OCI-LY1 (cell line): ENCODE measurements at regions not wholly inside any gene's neighbourhood (a gene's known extent, or its start where the extent isn't known, plus 50 kb on each side); places are given as distances from the start of the nearest gene placed in this dataset.

Source experiments
- H2AFZ ChIP-seq: fragments of 200-600 bp; sonication (generic), shearing (Covaris generic); 2 replicates; pipeline ENCODE4 v1.6.0; 2014; ENCODE audit warnings: antibody characterized with exemption, mild to moderate bottlenecking, low read length
- H3F3A ChIP-seq: fragments of 200-600 bp; sonication (generic), shearing (Covaris generic); 2 replicates; pipeline ENCODE4 v1.6.0; 2014; ENCODE audit warnings: mild to moderate bottlenecking, antibody characterized with exemption, low read length, moderate library complexity; ENCODE audit not compliant: insufficient read depth
- H3K27ac ChIP-seq: fragments of 200-600 bp; sonication (generic); 2 replicates; pipeline ENCODE4 v1.5.1; 2014; ENCODE audit warnings: low read length, mixed run types, mild to moderate bottlenecking, low read depth; ENCODE audit not compliant: poor library complexity, severe bottlenecking
- H3K27me3 ChIP-seq: fragments of 200-600 bp; sonication (generic); 2 replicates; pipeline ENCODE4 v1.6.0; 2014; ENCODE audit warnings: antibody characterized with exemption, mild to moderate bottlenecking, low read length, moderate library complexity; ENCODE audit not compliant: insufficient read depth
- H3K36me3 ChIP-seq: fragments of 200-600 bp; sonication (generic); 2 replicates; pipeline ENCODE4 v1.6.1; 2014; ENCODE audit warnings: mild to moderate bottlenecking, antibody characterized with exemption, low read length, moderate library complexity, mixed read lengths; ENCODE audit not compliant: insufficient read depth
- H3K4me1 ChIP-seq: fragments of 200-600 bp; sonication (generic); 2 replicates; pipeline ENCODE4 v1.5.1; 2014; ENCODE audit warnings: mild to moderate bottlenecking, low read length, moderate library complexity; ENCODE audit not compliant: insufficient read depth, severe bottlenecking
- H3K4me2 ChIP-seq: fragments of 200-600 bp; sonication (generic), shearing (Covaris generic); 2 replicates; pipeline ENCODE4 v1.6.1; 2014; ENCODE audit warnings: low read length
- H3K4me3 ChIP-seq: fragments of 200-600 bp; sonication (generic); 2 replicates; pipeline ENCODE4 v1.5.1; 2014; ENCODE audit warnings: low read length, low read depth, mild to moderate bottlenecking, mixed read lengths; ENCODE audit not compliant: poor library complexity, severe bottlenecking
- H3K79me2 ChIP-seq: fragments of 200-600 bp; shearing (Covaris generic); 2 replicates; pipeline ENCODE4 v1.6.1; 2016; ENCODE audit warnings: mixed run types, low read length, mixed read lengths; ENCODE audit not compliant: insufficient read depth
- H3K9ac ChIP-seq: fragments of 200-600 bp; sonication (generic), shearing (Covaris generic); 2 replicates; pipeline ENCODE4 v1.6.1; 2014; ENCODE audit warnings: mild to moderate bottlenecking, low read length, mixed read lengths
- H3K9me2 ChIP-seq: fragments of 200-600 bp; sonication (generic), shearing (Covaris generic); 2 replicates; pipeline ENCODE4 v1.6.1; 2014; ENCODE audit warnings: low read depth, mild to moderate bottlenecking, low read length, mixed read lengths
- H3K9me3 ChIP-seq: fragments of 200-600 bp; shearing (Covaris generic); 2 replicates; pipeline ENCODE4 v1.6.1; 2014; ENCODE audit warnings: low read length, mixed read lengths
- H4K20me1 ChIP-seq: fragments of 200-600 bp; sonication (generic), shearing (Covaris generic); 2 replicates; pipeline ENCODE4 v1.6.0; 2016; ENCODE audit warnings: mild to moderate bottlenecking, low read length; ENCODE audit not compliant: insufficient read depth
- CTCF ChIP-seq: fragments of 200-600 bp; sonication (generic), shearing (Covaris generic); IDR thresholded peaks from 2 replicates; pipeline ENCODE4 v1.5.1; 2017; ENCODE audit warnings: mild to moderate bottlenecking, antibody characterized with exemption, low read length, moderate library complexity, mixed read lengths
- EZH2 ChIP-seq: fragments of 200-600 bp; sonication (generic), shearing (Covaris generic); IDR thresholded peaks from 2 replicates; pipeline ENCODE4 v1.8.0; 2017; ENCODE audit warnings: borderline replicate concordance, mixed run types, mild to moderate bottlenecking, antibody characterized with exemption, low read length, moderate library complexity, mixed read lengths

GRCh38 chr7:21094589-21094988 lies 307.9 kb upstream of the SP8 start:
- Histone ChIP-seq H3K9ac (no peak overlapping the region), H3K4me3 (no peak overlapping the region), H3K9me2 (no peaks in the 10 kb centered on the region), H3K36me3 (no peaks in the 10 kb centered on the region), H3K9me3 (no peaks in the 10 kb centered on the region), H2AFZ (no peak overlapping the region), H3K4me2 (no peak overlapping the region), H3F3A (no peaks in the 10 kb centered on the region), H4K20me1 (no peaks in the 10 kb centered on the region), H3K79me2 (no peaks in the 10 kb centered on the region), H3K27me3 (no peaks in the 10 kb centered on the region), H3K27ac (no peak overlapping the region), H3K4me1 (no peaks in the 10 kb centered on the region)
- TF ChIP-seq EZH2: no peak
- TF ChIP-seq CTCF: no peak

- no peak overlapping the region for H2AFZ ChIP-seq
- no peaks in the 10 kb centered on the region for H3K9me2 ChIP-seq
- no peak overlapping the region for H3K9ac ChIP-seq
- H3K4me3 ChIP-seq: no peak overlapping the region
- H3K79me2 ChIP-seq: no peaks in the 10 kb centered on the region
- no peaks in the 10 kb centered on the region for H3K36me3 ChIP-seq
- no peaks in the 10 kb centered on the region for H3F3A ChIP-seq
- H3K4me1 ChIP-seq: no peaks in the 10 kb centered on the region
- H4K20me1 ChIP-seq: no peaks in the 10 kb centered on the region
- H3K4me2 ChIP-seq: no peak overlapping the region
- H3K27me3 ChIP-seq: no peaks in the 10 kb centered on the region
- TF ChIP-seq EZH2: no peak
- H3K9me3 ChIP-seq: no peaks in the 10 kb centered on the region
- H3K27ac ChIP-seq: no peak overlapping the region
These were observed 312.7 kb upstream of the SP8 start for GRCh38 chr7:21099432-21099831.

DNA sequence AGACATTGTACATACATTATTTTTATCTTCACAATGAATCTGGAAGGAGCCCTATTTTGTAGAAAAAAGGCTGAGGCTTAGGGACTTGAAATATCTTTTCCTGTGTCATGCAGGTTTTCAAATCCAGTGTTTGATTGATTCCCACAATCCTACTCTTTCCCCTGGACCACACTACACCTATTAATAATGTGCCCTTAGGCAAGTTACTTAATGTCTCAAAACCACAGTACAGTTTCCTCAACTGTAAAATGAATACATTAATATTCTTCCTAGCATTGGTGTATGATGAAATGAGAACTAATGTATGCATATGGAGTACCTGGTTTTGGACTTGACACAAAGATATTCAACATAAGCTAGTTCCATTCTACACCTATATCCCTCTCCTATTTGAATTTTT lies 313.3 kb upstream of the SP8 start:
- no peak overlapping the region for H3K27ac ChIP-seq

More for the DNA sequence above, 313.3 kb upstream of the SP8 start:
- Histone ChIP-seq H3K9ac (no peak overlapping the region), H3F3A (no peaks in the 10 kb centered on the region), H2AFZ (no peak overlapping the region), H3K4me2 (no peak overlapping the region), H3K36me3 (no peaks in the 10 kb centered on the region), H3K9me3 (no peaks in the 10 kb centered on the region), H3K27me3 (no peaks in the 10 kb centered on the region), H3K9me2 (no peaks in the 10 kb centered on the region), H3K4me1 (no peaks in the 10 kb centered on the region), H3K79me2 (no peaks in the 10 kb centered on the region), H3K4me3 (no peak overlapping the region), H4K20me1 (no peaks in the 10 kb centered on the region)
- no peak for TF ChIP-seq EZH2
- TF ChIP-seq CTCF: no peak
